GM19395 (cell line): ENCODE measurements at regions not wholly inside any gene's neighbourhood (a gene's known extent, or its start where the extent isn't known, plus 50 kb on each side); places are given as distances from the start of the nearest gene placed in this dataset.
"Not testable (repeated sequence)": the region's sequence is repeated elsewhere in the genome, so short reads cannot be mapped to it uniquely, and the experiment has no call there.

ENCODE experiments used
- ATAC-seq: cut with Tn5 transposase; IDR thresholded peaks from one replicate; pipeline ENCODE4 v1.9.1; 2021; ENCODE audit warnings: mild to moderate bottlenecking, moderate library complexity; ENCODE audit not compliant: unreplicated experiment

- not testable (repeated sequence) for ATAC-seq
Measured at GRCh38 chr6:27549241-27549598, 76.3 kb upstream of the ZNF184 start.

- ATAC-seq = no peak
Measured at GRCh38 chr6:27547157-27548075, 74.5 kb upstream of the ZNF184 start.

- no peak for ATAC-seq
Measured at GRCh38 chr6:27546522-27546921, 73.6 kb upstream of the ZNF184 start.

GRCh38 chr6:27545271-27546046 lies 72.6 kb upstream of the ZNF184 start:
- no peak for ATAC-seq

GRCh38 chr6:27544612-27545260 lies 71.8 kb upstream of the ZNF184 start:
- ATAC-seq = no peak

- not testable (repeated sequence) for ATAC-seq
Measured at GRCh38 chr6:27544135-27544534, 71.2 kb upstream of the ZNF184 start.

GRCh38 chr6:27542485-27542884 lies 69.6 kb upstream of the ZNF184 start:
- ATAC-seq = no peak

- ATAC-seq = no peak
Measured at GRCh38 chr6:27541933-27542297, 69.0 kb upstream of the ZNF184 start.

- ATAC-seq = no peak
Measured at GRCh38 chr6:27541212-27541932, 68.5 kb upstream of the ZNF184 start.

GRCh38 chr6:27539551-27539950 lies 66.6 kb upstream of the ZNF184 start:
- ATAC-seq = no peak

- ATAC-seq = no peak
Measured at GRCh38 chr6:27532820-27533538, 60.1 kb upstream of the ZNF184 start.

GRCh38 chr6:27531772-27532459 lies 59.0 kb upstream of the ZNF184 start:
- ATAC-seq = no peak

GRCh38 chr6:27529796-27530195 lies 56.9 kb upstream of the ZNF184 start:
- ATAC-seq = not testable (repeated sequence)

- no peak for ATAC-seq
Measured at GRCh38 chr6:27528714-27529113, 55.8 kb upstream of the ZNF184 start.
